ENCODE measurements at regions not wholly inside any gene's neighbourhood (a gene's known extent, or its start where the extent isn't known, plus 50 kb on each side); places are given as distances from the start of the nearest gene placed in this dataset.

DNA sequence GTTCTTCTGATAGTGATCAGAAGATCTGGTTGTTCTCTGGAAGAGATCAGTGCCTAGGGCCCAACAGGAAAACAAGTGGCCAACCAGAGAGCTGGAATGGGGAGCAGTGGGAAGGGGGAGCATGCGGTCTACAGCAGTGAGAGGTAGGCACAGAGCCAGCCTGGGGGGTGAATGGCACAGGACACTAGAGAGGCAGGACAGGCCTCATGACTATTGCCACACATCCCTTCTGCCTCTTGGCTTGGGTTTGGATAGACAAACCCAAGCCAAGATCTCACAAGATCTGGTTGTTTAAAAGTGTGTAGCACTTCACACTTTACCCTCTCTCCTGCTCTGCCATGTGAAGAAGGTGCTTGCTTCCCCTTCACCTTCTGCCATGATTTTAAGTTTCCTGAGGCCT is 224.4 kb downstream of the ARHGAP12 start:
- in situ Hi-C loops (cut with MboI): no loop called here
- POLR2A ChIA-PET: no interaction called here
- no TSS peak for BruUV-seq (replicated peaks)
- no peak overlapping the region for H3K4me3 ChIP-seq
- no peaks in the 10 kb centered on the region for H4K20me1 ChIP-seq (replicated peaks; ENCODE audit: control insufficient read depth, insufficient read depth, low read length)
- H3K27me3 ChIP-seq (ENCODE audit: control insufficient read depth in 2 of 2, insufficient read depth in 2 of 2, low read length in 2 of 2): peaks cover 2 to 13% of the 10 kb centered on the region in 2 experiments; a peak in 3 of 5 replicates
- no peak for FAIRE-seq
- H3K79me2 ChIP-seq (ENCODE audit: control insufficient read depth, insufficient read depth, low read length): no peaks in the 10 kb centered on the region
- H3K9me3 ChIP-seq (replicated peaks; ENCODE audit: control insufficient read depth, insufficient read depth, low read depth, low read length): no peaks in the 10 kb centered on the region
- CTCF ChIA-PET (ENCODE audit: low intra/inter-chr PET ratio): no interaction called here
- no peak overlapping the region for H3K4me2 ChIP-seq (ENCODE audit: insufficient read depth, low read length)
- H3K4me1 ChIP-seq (replicated peaks in 1 of 2; ENCODE audit: control insufficient read depth in 2 of 2, insufficient read depth in 2 of 2, low read length in 2 of 2): no peaks in the 10 kb centered on the region
- WGBS (ENCODE audit: insufficient coverage, low coverage, missing lambda C conversion rate): 0% methylated on average over 1 of the region's 1 CpG
- H3K36me3 ChIP-seq (ENCODE audit: control insufficient read depth, insufficient read depth, low read length): no peaks in the 10 kb centered on the region
- no peaks in the 10 kb centered on the region for H3K9me1 ChIP-seq (ENCODE audit: control insufficient read depth, insufficient read depth, low read length)
- TF ChIP-seq FOXM1 (IDR thresholded peaks at IDR 0.05; ENCODE audit: low read depth) (no peak), FOXM1 (CRISPR knock-in tag; IDR thresholded peaks at IDR 0.05; ENCODE audit: low read depth) (no peak), NR2F6 (CRISPR knock-in tag; IDR thresholded peaks at IDR 0.05) (no peak)
- TF ChIP-seq, protein P1, sequence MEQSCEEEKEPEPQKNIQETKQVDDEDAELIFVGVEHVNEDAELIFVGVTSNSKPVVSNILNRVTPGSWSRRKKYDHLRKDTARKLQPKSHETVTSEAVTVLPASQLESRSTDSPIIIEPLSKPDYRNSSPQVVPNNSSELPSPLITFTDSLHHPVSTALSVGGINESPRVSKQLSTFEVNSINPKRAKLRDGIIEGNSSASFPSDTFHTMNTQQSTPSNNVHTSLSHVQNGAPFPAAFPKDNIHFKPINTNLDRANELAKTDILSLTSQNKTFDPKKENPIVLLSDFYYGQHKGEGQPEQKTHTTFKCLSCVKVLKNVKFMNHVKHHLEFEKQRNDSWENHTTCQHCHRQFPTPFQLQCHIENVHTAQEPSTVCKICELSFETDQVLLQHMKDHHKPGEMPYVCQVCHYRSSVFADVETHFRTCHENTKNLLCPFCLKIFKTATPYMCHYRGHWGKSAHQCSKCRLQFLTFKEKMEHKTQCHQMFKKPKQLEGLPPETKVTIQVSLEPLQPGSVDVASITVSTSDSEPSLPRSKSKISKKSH (CRISPR knock-in tag; IDR thresholded peaks at IDR 0.05): no peak
- no peak for ATAC-seq
- H3K9ac ChIP-seq (ENCODE audit: insufficient read depth in 1 of 2, low read depth in 2 of 2, low read length in 2 of 2): no peak overlapping the region
- no peak overlapping the region for H3K27ac ChIP-seq (ENCODE audit: extremely low read depth, low read depth, low read length)
- intact Hi-C loops (cut with micrococcal nuclease): no loop called here
- no peak for DNase-seq (ENCODE audit: extremely low read depth in 1 of 4, low spot score in 3 of 4)
- no peak overlapping the region for H2AFZ ChIP-seq (ENCODE audit: low read depth, low read length)

DNA sequence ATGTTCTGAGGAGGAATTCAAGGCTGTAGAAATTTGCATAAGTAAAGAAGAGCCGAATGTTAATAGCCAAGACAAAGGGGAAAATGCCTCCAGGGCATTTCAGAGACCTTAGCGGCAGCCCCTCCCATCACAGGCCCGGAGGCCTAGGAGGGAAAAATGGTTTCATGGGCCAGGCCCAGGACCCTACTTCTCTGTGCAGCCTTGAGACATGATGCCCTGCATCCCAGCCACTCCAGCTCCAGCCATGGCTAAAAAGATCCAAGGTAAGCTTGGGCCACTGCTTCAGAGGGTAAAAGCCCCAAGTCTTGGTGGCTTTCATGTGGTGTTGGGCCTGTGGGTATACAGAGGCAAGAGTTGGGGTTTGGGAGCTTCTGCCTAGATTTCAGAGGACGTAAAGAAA is 225.7 kb downstream of the ARHGAP12 start:
- ChIA-PET POLR2A (no interaction called here), CTCF (ENCODE audit: low intra/inter-chr PET ratio) (no interaction called here)
- no TSS peak for BruUV-seq (replicated peaks)

More for the DNA sequence above, 225.7 kb downstream of the ARHGAP12 start:
- ATAC-seq: no peak
- WGBS (ENCODE audit: insufficient coverage, low coverage, missing lambda C conversion rate): 0% methylated on average over 4 of the region's 4 CpGs
- Histone ChIP-seq H2AFZ (ENCODE audit: low read depth, low read length) (no peak overlapping the region), H3K27me3 (ENCODE audit: control insufficient read depth in 2 of 2, insufficient read depth in 2 of 2, low read length in 2 of 2) (peaks cover 2 to 19% of the 10 kb centered on the region in 2 experiments; a peak in 3 of 5 replicates), H3K9ac (ENCODE audit: insufficient read depth in 1 of 2, low read depth in 2 of 2, low read length in 2 of 2) (no peak overlapping the region), H3K27ac (ENCODE audit: extremely low read depth, low read depth, low read length) (no peak overlapping the region), H3K79me2 (ENCODE audit: control insufficient read depth, insufficient read depth, low read length) (no peaks in the 10 kb centered on the region), H3K9me3 (replicated peaks; ENCODE audit: control insufficient read depth, insufficient read depth, low read depth, low read length) (no peaks in the 10 kb centered on the region), H3K4me3 (no peak overlapping the region), H3K4me2 (ENCODE audit: insufficient read depth, low read length) (no peak overlapping the region), H4K20me1 (replicated peaks; ENCODE audit: control insufficient read depth, insufficient read depth, low read length) (no peaks in the 10 kb centered on the region), H3K9me1 (ENCODE audit: control insufficient read depth, insufficient read depth, low read length) (no peaks in the 10 kb centered on the region), H3K4me1 (replicated peaks in 1 of 2; ENCODE audit: control insufficient read depth in 2 of 2, insufficient read depth in 2 of 2, low read length in 2 of 2) (no peaks in the 10 kb centered on the region), H3K36me3 (ENCODE audit: control insufficient read depth, insufficient read depth, low read length) (no peaks in the 10 kb centered on the region)
- no peak for TF ChIP-seq MEIS2 (IDR thresholded peaks at IDR 0.05; ENCODE audit: partially characterized antibody)
- TF ChIP-seq RBM22 (IDR thresholded peaks at IDR 0.05; ENCODE audit: low read depth, low read length, poor library complexity, severe bottlenecking): no peak
- TF ChIP-seq ZFP36 (IDR thresholded peaks at IDR 0.05; ENCODE audit: low read depth, low read length, partially characterized antibody): peak; percentile 41
- no peak for TF ChIP-seq ZNF785 (CRISPR knock-in tag; IDR thresholded peaks at IDR 0.05)
- TF ChIP-seq, protein P2, sequence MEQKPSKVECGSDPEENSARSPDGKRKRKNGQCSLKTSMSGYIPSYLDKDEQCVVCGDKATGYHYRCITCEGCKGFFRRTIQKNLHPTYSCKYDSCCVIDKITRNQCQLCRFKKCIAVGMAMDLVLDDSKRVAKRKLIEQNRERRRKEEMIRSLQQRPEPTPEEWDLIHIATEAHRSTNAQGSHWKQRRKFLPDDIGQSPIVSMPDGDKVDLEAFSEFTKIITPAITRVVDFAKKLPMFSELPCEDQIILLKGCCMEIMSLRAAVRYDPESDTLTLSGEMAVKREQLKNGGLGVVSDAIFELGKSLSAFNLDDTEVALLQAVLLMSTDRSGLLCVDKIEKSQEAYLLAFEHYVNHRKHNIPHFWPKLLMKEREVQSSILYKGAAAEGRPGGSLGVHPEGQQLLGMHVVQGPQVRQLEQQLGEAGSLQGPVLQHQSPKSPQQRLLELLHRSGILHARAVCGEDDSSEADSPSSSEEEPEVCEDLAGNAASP (IDR thresholded peaks at IDR 0.05): no peak
- TF ChIP-seq HDGF (IDR thresholded peaks at IDR 0.05): no peak
- intact Hi-C loops (cut with micrococcal nuclease): no loop called here
- in situ Hi-C loops (cut with MboI): no loop called here
- no peak for DNase-seq (ENCODE audit: extremely low read depth in 1 of 4, low spot score in 3 of 4)
- FAIRE-seq: no peak
